HCT116 (cell line): ENCODE measurements at regions not wholly inside any gene's neighbourhood (a gene's known extent, or its start where the extent isn't known, plus 50 kb on each side); places are given as distances from the start of the nearest gene placed in this dataset.

ENCODE experiments used
- ATAC-seq: fragments of 200-7000 bp; cut with Tn5 transposase; 2 replicates; pipeline ENCODE4 v1.9.1; 2020; ENCODE audit warnings: mild to moderate bottlenecking, moderate library complexity
- BruUV-seq: library from RNA; stranded (reverse); fragments of 400-500 nt; replicated peaks from 2 replicates; lab custom pipeline; 2021; lab: Mats Ljungman, UMichigan
- CTCF ChIA-PET: fragments of 300-600 bp; sonication (Branson Sonifier 250); formaldehyde crosslinking; loops from one replicate; lab custom pipeline; 2021; ENCODE audit warnings: antibody characterized with exemption; lab: Charles Lee
- POLR2A ChIA-PET: fragments of 300-600, 350-600 bp; sonication (Branson Sonifier 250); formaldehyde crosslinking; loops from one replicate; lab custom pipeline; 2021; ENCODE audit warnings: antibody characterized with exemption; lab: Charles Lee
- RAD21 ChIA-PET, 2 experiments: fragments of 300-600 bp; sonication (Branson Sonifier 250); formaldehyde crosslinking; loops; one replicate each; lab custom pipeline; 2023; ENCODE audit warnings: low total read pairs in 2 of 2; ENCODE audit not compliant: uncharacterized antibody in 2 of 2, unreplicated experiment in 2 of 2, low non-redundant PET in 1 of 2; lab: Charles Lee
- DNase-seq: peaks from one replicate; pipeline ENCODE4 v3.0.0-alpha.2; 2010; ENCODE audit warnings: low read depth, low spot score
- H2AFZ ChIP-seq: fragments of 200-600 bp; shearing (Covaris generic), sonication (generic); 2 replicates; pipeline ENCODE4 v1.6.1; 2017; ENCODE audit warnings: low read depth, mixed run types, mixed read lengths, antibody characterized with exemption, low read length; ENCODE audit not compliant: poor library complexity, severe bottlenecking
- H3K27ac ChIP-seq: 2 replicates; pipeline ENCODE4 v1.5.1; 2012; ENCODE audit warnings: low read depth, low read length
- H3K27me3 ChIP-seq: fragments of 200-600 bp; sonication (generic); 2 replicates; pipeline ENCODE4 v1.6.1; 2016; ENCODE audit warnings: mixed run types, low read length, mixed read lengths; ENCODE audit not compliant: insufficient read depth
- H3K36me3 ChIP-seq, 2 experiments: fragments of 200-500 bp in 1 of 2; fragments of 200-600 bp in 1 of 2; sonication (Bioruptor generic) in 1 of 2; sonication (generic) in 1 of 2; 2 replicates each; pipeline versions ENCODE4 v1.5.1 to v1.6.1; 2014 to 2016; ENCODE audit warnings: low read length in 2 of 2, inconsistent platforms in 1 of 2, mixed read lengths in 1 of 2, mixed run types in 1 of 2; ENCODE audit not compliant: insufficient read depth in 2 of 2, control insufficient read depth in 1 of 2
- H3K4me1 ChIP-seq, 2 experiments: fragments of 200-600 bp in 1 of 2; sonication (generic) in 1 of 2; 2 replicates each; pipeline versions ENCODE4 v1.5.1 to v1.6.1; 2012 to 2017; ENCODE audit warnings: low read length in 2 of 2, inconsistent platforms in 1 of 2, mild to moderate bottlenecking in 1 of 2, mixed read lengths in 1 of 2, mixed run types in 1 of 2, moderate library complexity in 1 of 2; ENCODE audit not compliant: insufficient read depth in 2 of 2, control insufficient read depth in 1 of 2
- H3K4me2 ChIP-seq: fragments of 200-600 bp; sonication (generic); 2 replicates; pipeline ENCODE4 v1.6.1; 2017; ENCODE audit warnings: mixed run types, low read length, mixed read lengths
- H3K4me3 ChIP-seq, 2 experiments: fragments of 200-600 bp in 1 of 2; sonication (generic) in 1 of 2; replicated peaks in 1 of 2; 2 replicates each; pipeline ENCODE4 v1.5.1; 2011 to 2016; ENCODE audit warnings: low read length in 2 of 2, control low read depth in 1 of 2, low read depth in 1 of 2, mild to moderate bottlenecking in 1 of 2, mixed read lengths in 1 of 2, mixed run types in 1 of 2
- H3K79me2 ChIP-seq: fragments of 200-600 bp; sonication (generic); 2 replicates; pipeline ENCODE4 v1.6.1; 2017; ENCODE audit warnings: mild to moderate bottlenecking, mixed run types, low read length, moderate library complexity, mixed read lengths; ENCODE audit not compliant: insufficient read depth
- H3K9ac ChIP-seq: fragments of 200-600 bp; sonication (generic); 2 replicates; pipeline ENCODE4 v1.6.1; 2016; ENCODE audit warnings: low read length, mixed read lengths
- H3K9me2 ChIP-seq: fragments of 200-600 bp; sonication (generic), shearing (Covaris generic); 2 replicates; pipeline ENCODE4 v1.6.1; 2017; ENCODE audit warnings: mixed run types, mild to moderate bottlenecking, moderate library complexity; ENCODE audit not compliant: insufficient read depth
- H3K9me3 ChIP-seq, 2 experiments: fragments of 200-500 bp in 1 of 2; fragments of 200-600 bp in 1 of 2; sonication (Bioruptor generic) in 1 of 2; sonication (generic) in 1 of 2; 2 replicates each; pipeline ENCODE4 v1.6.1; 2014 to 2017; ENCODE audit warnings: low read length in 2 of 2, mixed read lengths in 2 of 2, inconsistent platforms in 1 of 2, low read depth in 1 of 2, mild to moderate bottlenecking in 1 of 2, mixed run types in 1 of 2, moderate library complexity in 1 of 2; ENCODE audit not compliant: control insufficient read depth in 1 of 2, insufficient read depth in 1 of 2
- H4K20me1 ChIP-seq: fragments of 200-600 bp; sonication (generic), shearing (Covaris generic); 2 replicates; pipeline ENCODE4 v1.6.1; 2017; ENCODE audit warnings: mixed run types, mild to moderate bottlenecking, moderate library complexity; ENCODE audit not compliant: insufficient read depth
- EGR1 ChIP-seq: IDR thresholded peaks from 2 replicates; pipeline ENCODE4 v1.6.1; 2012; ENCODE audit warnings: low read depth
- ELF1 ChIP-seq: IDR thresholded peaks from 2 replicates; pipeline ENCODE4 v1.6.1; 2012; ENCODE audit warnings: low read depth, borderline replicate concordance
- EZH2 ChIP-seq: fragments of 200-600 bp; sonication (generic); IDR thresholded peaks from 2 replicates; pipeline ENCODE4 v1.6.1; 2017; ENCODE audit warnings: antibody characterized with exemption, mixed run types
- FOSL1 ChIP-seq: IDR thresholded peaks from 2 replicates; pipeline ENCODE4 v1.6.1; 2012; ENCODE audit warnings: low read depth
- REST ChIP-seq: IDR thresholded peaks from 2 replicates; pipeline ENCODE4 v1.6.1; 2012; ENCODE audit warnings: low read depth
- SP1 ChIP-seq: IDR thresholded peaks from 2 replicates; pipeline ENCODE4 v1.6.1; 2012; ENCODE audit warnings: low read depth
- ZNF274 ChIP-seq: fragments of 200-500 bp; sonication (Bioruptor generic); IDR thresholded peaks from 2 replicates; pipeline ENCODE4 v1.6.1; 2014; ENCODE audit warnings: mild to moderate bottlenecking, low read depth, low read length, inconsistent platforms
- intact Hi-C: fragments of 100-400 bp; cut with micrococcal nuclease; formaldehyde crosslinking; loops from 2 replicates; pipeline ENCODE4 v1.10.0; 2022
- TF ChIP-seq, protein P1 (sequence below): IDR thresholded peaks from 2 replicates; pipeline ENCODE4 v1.6.1; 2012

- H3K9me3 ChIP-seq, result no peaks in the 10 kb centered on the region
- TF ChIP-seq EGR1, result no peak
- TF ChIP-seq REST, result no peak
- TF ChIP-seq, protein P1, sequence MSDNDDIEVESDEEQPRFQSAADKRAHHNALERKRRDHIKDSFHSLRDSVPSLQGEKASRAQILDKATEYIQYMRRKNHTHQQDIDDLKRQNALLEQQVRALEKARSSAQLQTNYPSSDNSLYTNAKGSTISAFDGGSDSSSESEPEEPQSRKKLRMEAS, result no peak
- TF ChIP-seq EZH2, result no peak
- no peak for TF ChIP-seq SP1
- no peaks in the 10 kb centered on the region for H4K20me1 ChIP-seq
- no peaks in the 10 kb centered on the region for H3K9me2 ChIP-seq
- no TSS peak for BruUV-seq
- H3K4me3 ChIP-seq, result no peak overlapping the region
- no peak overlapping the region for H3K9ac ChIP-seq
- no peaks in the 10 kb centered on the region for H3K79me2 ChIP-seq
- H2AFZ ChIP-seq, result no peak overlapping the region
- POLR2A ChIA-PET, result no interaction called here
- H3K4me2 ChIP-seq, result no peak overlapping the region
- H3K27ac ChIP-seq, result no peak overlapping the region
- RAD21 ChIA-PET, result no interaction called here
- no peaks in the 10 kb centered on the region; a peak in 1 of 4 replicates for H3K4me1 ChIP-seq
- DNase-seq (no peak), ATAC-seq (no peak)
- intact Hi-C loops, result no loop called here
- CTCF ChIA-PET, result no interaction called here
- no peaks in the 10 kb centered on the region for H3K36me3 ChIP-seq
- H3K27me3 ChIP-seq, result no peaks in the 10 kb centered on the region
Measured at GRCh38 chr1:168824418-168825065, 95.5 kb upstream of the DPT start.

- no peak for ATAC-seq
- Histone ChIP-seq H3K27me3 (no peaks in the 10 kb centered on the region), H3K79me2 (no peaks in the 10 kb centered on the region), H2AFZ (no peak overlapping the region), H3K36me3 (no peaks in the 10 kb centered on the region), H3K9me3 (no peaks in the 10 kb centered on the region), H3K4me1 (no peaks in the 10 kb centered on the region; a peak in 1 of 4 replicates), H3K4me3 (no peak overlapping the region), H3K9ac (no peak overlapping the region), H4K20me1 (no peaks in the 10 kb centered on the region), H3K27ac (no peak overlapping the region), H3K4me2 (no peak overlapping the region), H3K9me2 (no peaks in the 10 kb centered on the region)
- no peak for DNase-seq
- intact Hi-C loops, result no loop called here
- ChIA-PET CTCF (no interaction called here), POLR2A (no interaction called here), RAD21 (no interaction called here)
- BruUV-seq, result no TSS peak
- no peak for TF ChIP-seq ELF1
- no peak for TF ChIP-seq ZNF274
- TF ChIP-seq FOSL1, result no peak
- TF ChIP-seq EGR1, result no peak
- TF ChIP-seq, protein P1, result no peak
- TF ChIP-seq REST, result no peak
Measured at GRCh38 chr1:168825129-168825528, 96.1 kb upstream of the DPT start.
